ENCODE measurements at regions not wholly inside any gene's neighbourhood (a gene's known extent, or its start where the extent isn't known, plus 50 kb on each side); places are given as distances from the start of the nearest gene placed in this dataset.
A peak's percentile ranks its signal among the peaks of the same experiment; 100 is the strongest.

- peak; percentile 43 for DNase-seq (ENCODE audit: low read depth)
- no peak for TF ChIP-seq CTCF (IDR thresholded peaks at IDR 0.05; ENCODE audit: insufficient read depth, low read length)
- H3K4me3 ChIP-seq (ENCODE audit: low read depth, low read length) = no peak overlapping the region
Measured at GRCh38 chr1:170604065-170604464, 59.9 kb upstream of the PRRX1 start.

GRCh38 chr1:170604889-170605288 lies 59.0 kb upstream of the PRRX1 start:
- H3K4me3 ChIP-seq (ENCODE audit: low read depth, low read length) = no peak overlapping the region
- DNase-seq (ENCODE audit: low read depth) = no peak
- no peak for TF ChIP-seq CTCF (IDR thresholded peaks at IDR 0.05; ENCODE audit: insufficient read depth, low read length)
